IPS DF 6.9 (cell line): ENCODE measurements at regions not wholly inside any gene's neighbourhood (a gene's known extent, or its start where the extent isn't known, plus 50 kb on each side); places are given as distances from the start of the nearest gene placed in this dataset.

Source experiments
- DNase-seq: peaks from one replicate; pipeline ENCODE4 v3.0.0-alpha.2; 2013; ENCODE audit warnings: low read depth, low spot score
- H3K27ac ChIP-seq: one replicate; pipeline ENCODE4 v1.5.1; 2013; ENCODE audit warnings: low read length, control low read depth
- H3K27me3 ChIP-seq: 2 replicates; pipeline ENCODE4 v1.6.1; 2013; ENCODE audit warnings: mild to moderate bottlenecking, low read length; ENCODE audit not compliant: control insufficient read depth, insufficient read depth
- H3K36me3 ChIP-seq: 2 replicates; pipeline ENCODE4 v1.6.1; 2013; ENCODE audit warnings: low read length; ENCODE audit not compliant: control insufficient read depth, insufficient read depth
- H3K4me1 ChIP-seq: 2 replicates; pipeline ENCODE4 v1.6.1; 2013; ENCODE audit warnings: low read length; ENCODE audit not compliant: control insufficient read depth, insufficient read depth
- H3K4me3 ChIP-seq: 2 replicates; pipeline ENCODE4 v1.5.1; 2013; ENCODE audit warnings: mild to moderate bottlenecking, low read length
- H3K9me3 ChIP-seq: 2 replicates; pipeline ENCODE4 v1.6.1; 2013; ENCODE audit warnings: low read length, inconsistent platforms; ENCODE audit not compliant: control insufficient read depth, insufficient read depth
- WGBS: extraction: QIAGEN DNeasy Blood & Tissue Kit; methylation state at CpG from one replicate; pipeline ENCODE4 v1.1.7; 2013; ENCODE audit warnings: mixed read lengths, missing lambda C conversion rate; ENCODE audit not compliant: insufficient read length, insufficient coverage; 5-methylcytosine and 5-hydroxymethylcytosine counted together

- WGBS, result no CpG with 5 or more reads among the region's 6 CpGs
- no peak overlapping the region for H3K27ac ChIP-seq
These were observed 473.2 kb downstream of the ENC1 start for GRCh38 chr5:74167206-74167929.

GRCh38 chr5:74166064-74166463 lies 474.5 kb downstream of the ENC1 start:
- no peaks in the 10 kb centered on the region for H3K4me1 ChIP-seq
- WGBS, result no CpG with 5 or more reads among the region's 2 CpGs
- H3K4me3 ChIP-seq, result no peak overlapping the region
- H3K36me3 ChIP-seq, result no peaks in the 10 kb centered on the region
- H3K9me3 ChIP-seq, result no peaks in the 10 kb centered on the region
- H3K27me3 ChIP-seq, result no peaks in the 10 kb centered on the region
- no peak for DNase-seq
- no peak overlapping the region for H3K27ac ChIP-seq

More at GRCh38 chr5:74167206-74167929, 473.2 kb downstream of the ENC1 start:
- no peaks in the 10 kb centered on the region for H3K9me3 ChIP-seq
- H3K36me3 ChIP-seq, result no peaks in the 10 kb centered on the region
- H3K4me1 ChIP-seq, result no peaks in the 10 kb centered on the region
- no peak for DNase-seq
- H3K4me3 ChIP-seq, result no peak overlapping the region
- no peaks in the 10 kb centered on the region for H3K27me3 ChIP-seq

GRCh38 chr5:74164725-74165235 lies 475.7 kb downstream of the ENC1 start:
- no peaks in the 10 kb centered on the region for H3K27me3 ChIP-seq
- no peaks in the 10 kb centered on the region for H3K4me1 ChIP-seq
- H3K27ac ChIP-seq, result no peak overlapping the region
- H3K36me3 ChIP-seq, result no peaks in the 10 kb centered on the region
- H3K4me3 ChIP-seq, result no peak overlapping the region
- DNase-seq, result no peak
- WGBS, result no CpG with 5 or more reads among the region's 3 CpGs
- no peaks in the 10 kb centered on the region for H3K9me3 ChIP-seq

- no peaks in the 10 kb centered on the region for H3K36me3 ChIP-seq
- no peaks in the 10 kb centered on the region for H3K4me1 ChIP-seq
- H3K27ac ChIP-seq, result no peak overlapping the region
- no peak for DNase-seq
- WGBS, result no CpG with 5 or more reads among the region's 2 CpGs
- no peaks in the 10 kb centered on the region for H3K27me3 ChIP-seq
- no peak overlapping the region for H3K4me3 ChIP-seq
- H3K9me3 ChIP-seq, result no peaks in the 10 kb centered on the region
These were observed 478.0 kb downstream of the ENC1 start for GRCh38 chr5:74162524-74162923.

- Histone ChIP-seq H3K27me3 (no peaks in the 10 kb centered on the region), H3K4me1 (peaks cover 2% of the 10 kb centered on the region; the same call in 1 of the 2 replicates), H3K27ac (no peak overlapping the region), H3K36me3 (no peaks in the 10 kb centered on the region), H3K9me3 (no peaks in the 10 kb centered on the region; the same call in 1 of the 2 replicates), H3K4me3 (no peak overlapping the region)
- no CpG with 5 or more reads among the region's 1 CpG for WGBS
- no peak for DNase-seq
These were observed 479.4 kb downstream of the ENC1 start for GRCh38 chr5:74161170-74161569.

- H3K4me1 ChIP-seq, result peaks cover 2% of the 10 kb centered on the region; the same call in 1 of the 2 replicates
- H3K27me3 ChIP-seq, result no peaks in the 10 kb centered on the region
- WGBS, result no CpG with 5 or more reads among the region's 3 CpGs
- no peak for DNase-seq
- H3K36me3 ChIP-seq, result no peaks in the 10 kb centered on the region
- no peaks in the 10 kb centered on the region; the same call in 1 of the 2 replicates for H3K9me3 ChIP-seq
- no peak overlapping the region for H3K4me3 ChIP-seq
- H3K27ac ChIP-seq, result no peak overlapping the region
These were observed 483.7 kb downstream of the ENC1 start for GRCh38 chr5:74156728-74157383.

GRCh38 chr5:74155501-74155900 lies 485.0 kb downstream of the ENC1 start:
- Histone ChIP-seq H3K4me1 (peaks cover 2% of the 10 kb centered on the region; the same call in 1 of the 2 replicates), H3K4me3 (no peak overlapping the region), H3K9me3 (no peaks in the 10 kb centered on the region; the same call in 1 of the 2 replicates), H3K27ac (no peak overlapping the region), H3K36me3 (no peaks in the 10 kb centered on the region), H3K27me3 (no peaks in the 10 kb centered on the region)
- no CpG with 5 or more reads among the region's 1 CpG for WGBS
- DNase-seq, result no peak

- DNase-seq, result no peak
- H3K9me3 ChIP-seq, result no peaks in the 10 kb centered on the region; the same call in 1 of the 2 replicates
- H3K36me3 ChIP-seq, result no peaks in the 10 kb centered on the region
- H3K4me1 ChIP-seq, result peaks cover 2% of the 10 kb centered on the region; the same call in 1 of the 2 replicates
- no CpG with 5 or more reads among the region's 3 CpGs for WGBS
- no peak overlapping the region for H3K4me3 ChIP-seq
- no peak overlapping the region for H3K27ac ChIP-seq
- no peaks in the 10 kb centered on the region for H3K27me3 ChIP-seq
These were observed 486.0 kb downstream of the ENC1 start for GRCh38 chr5:74154526-74154925.

GRCh38 chr5:74153255-74153790 lies 487.2 kb downstream of the ENC1 start:
- H3K9me3 ChIP-seq, result no peaks in the 10 kb centered on the region; the same call in 1 of the 2 replicates
- peaks cover 2% of the 10 kb centered on the region; the same call in 1 of the 2 replicates for H3K4me1 ChIP-seq
- H3K27me3 ChIP-seq, result no peaks in the 10 kb centered on the region
- no peaks in the 10 kb centered on the region for H3K36me3 ChIP-seq
- no peak overlapping the region for H3K4me3 ChIP-seq
- no peak overlapping the region for H3K27ac ChIP-seq
- no CpG with 5 or more reads among the region's 1 CpG for WGBS
- no peak for DNase-seq

GRCh38 chr5:74152625-74153254 lies 487.8 kb downstream of the ENC1 start:
- Histone ChIP-seq H3K4me3 (no peak overlapping the region), H3K4me1 (peaks cover 2% of the 10 kb centered on the region; the same call in 1 of the 2 replicates), H3K27ac (no peak overlapping the region), H3K9me3 (no peaks in the 10 kb centered on the region; the same call in 1 of the 2 replicates), H3K36me3 (no peaks in the 10 kb centered on the region), H3K27me3 (no peaks in the 10 kb centered on the region)
- no peak for DNase-seq
- no CpG with 5 or more reads among the region's 6 CpGs for WGBS
